ENCODE measurements at regions not wholly inside any gene's neighbourhood (a gene's known extent, or its start where the extent isn't known, plus 50 kb on each side); places are given as distances from the start of the nearest gene placed in this dataset.

GRCh38 chr1:29470788-29471119 is 234.4 kb downstream of the PTPRU start:
- CTCF ChIA-PET, result no interaction called here
- in situ Hi-C loops (cut with MboI), result no loop called here
- SMC1A ChIA-PET (ENCODE audit: uncharacterized antibody, unreplicated experiment), result no interaction called here

More at GRCh38 chr1:29470788-29471119, 234.4 kb downstream of the PTPRU start:
- no peak overlapping the region for H2AFZ ChIP-seq (ENCODE audit: control insufficient read depth, low read depth, low read length)
- FAIRE-seq, result no peak
- WGBS (ENCODE audit: insufficient coverage, insufficient replicate concordance, low lambda C conversion rate, missing lambda C conversion rate), result 30% methylated on average over 10 of the region's 10 CpGs
- H3K36me3 ChIP-seq (ENCODE audit: control insufficient read depth in 2 of 2, insufficient read depth in 2 of 2, low read length in 1 of 2), result no peaks in the 10 kb centered on the region
- no peaks in the 10 kb centered on the region for H4K20me1 ChIP-seq (ENCODE audit: control insufficient read depth, insufficient read depth)
- TF ChIP-seq TARDBP (IDR thresholded peaks at IDR 0.05; ENCODE audit: borderline replicate concordance), result no peak
- TF ChIP-seq USF1 (IDR thresholded peaks at IDR 0.05; ENCODE audit: borderline replicate concordance, extremely low read length, insufficient read depth, low read depth, low read length), result no peak
- TF ChIP-seq SREBF2 (IDR thresholded peaks at IDR 0.05; ENCODE audit: low read length), result no peak
- no peak for TF ChIP-seq RAD21 (IDR thresholded peaks at IDR 0.05; ENCODE audit: insufficient read depth, low read depth, low read length)
- no peak for TF ChIP-seq ZNF384 (IDR thresholded peaks at IDR 0.05; ENCODE audit: borderline replicate concordance, low read depth, low read length)
- TF ChIP-seq KLF5 (IDR thresholded peaks at IDR 0.05; ENCODE audit: partially characterized antibody), result no peak
- TF ChIP-seq BMI1 (IDR thresholded peaks at IDR 0.05; ENCODE audit: borderline replicate concordance), result no peak
- TF ChIP-seq MYC (IDR thresholded peaks at IDR 0.05; ENCODE audit: insufficient read depth, insufficient read length, insufficient replicate concordance, low read length, severe bottlenecking), result no peak
- TF ChIP-seq BRCA1 (IDR thresholded peaks at IDR 0.05; ENCODE audit: low read depth, low read length), result no peak
- no peak for TF ChIP-seq CBX3 (IDR thresholded peaks at IDR 0.05; ENCODE audit: borderline replicate concordance, low read depth)
- no peak for TF ChIP-seq PKNOX1 (IDR thresholded peaks at IDR 0.05)
- TF ChIP-seq EP300 (IDR thresholded peaks at IDR 0.05; ENCODE audit: borderline replicate concordance in 1 of 2, control insufficient read depth in 1 of 2, low read depth in 2 of 2, low read length in 2 of 2), result no peak
- no peak for TF ChIP-seq MTA3 (IDR thresholded peaks at IDR 0.05; ENCODE audit: borderline replicate concordance, low read length)
- TF ChIP-seq ZZZ3 (IDR thresholded peaks at IDR 0.05; ENCODE audit: control insufficient read depth, insufficient read length, low read depth), result no peak
- TF ChIP-seq RB1 (IDR thresholded peaks at IDR 0.05; ENCODE audit: borderline replicate concordance), result no peak
- TF ChIP-seq TBL1XR1 (IDR thresholded peaks at IDR 0.05; ENCODE audit: low read depth, low read length), result no peak
- TF ChIP-seq TCF3 (IDR thresholded peaks at IDR 0.05; ENCODE audit: borderline replicate concordance, insufficient read depth, low read depth, low read length), result no peak
- no peak for TF ChIP-seq NBN (IDR thresholded peaks at IDR 0.05)
- TF ChIP-seq HDAC2 (IDR thresholded peaks at IDR 0.05), result no peak
- ATAC-seq, result no peak
- no peaks in the 10 kb centered on the region for H3K79me2 ChIP-seq (ENCODE audit: control insufficient read depth, insufficient read depth, low read length)
- BruUV-seq (replicated peaks), result no TSS peak
- H3K9ac ChIP-seq (ENCODE audit: control insufficient read depth, insufficient read depth, low read length), result no peak overlapping the region
- POLR2A ChIA-PET, result no interaction called here
- peaks cover 0 to 4% of the 10 kb centered on the region in 2 experiments for H3K27me3 ChIP-seq (replicated peaks in 1 of 2; ENCODE audit: control insufficient read depth in 2 of 2, insufficient read depth in 2 of 2, low read length in 1 of 2)
- H3K4me3 ChIP-seq, result no peak overlapping the region
- intact Hi-C loops (cut with micrococcal nuclease; ENCODE audit: unreplicated experiment), result no loop called here
- no peak overlapping the region for H3K27ac ChIP-seq (ENCODE audit: control insufficient read depth, insufficient read depth)
- no peak for DNase-seq (ENCODE audit: low read depth, low spot score)
- no peak overlapping the region for H3K4me2 ChIP-seq (ENCODE audit: control insufficient read depth, insufficient read depth)
- H3K4me1 ChIP-seq (ENCODE audit: control insufficient read depth, insufficient read depth, low read length), result no peaks in the 10 kb centered on the region
- no peaks in the 10 kb centered on the region for H3K9me3 ChIP-seq (replicated peaks; ENCODE audit: control insufficient read depth, insufficient read depth, low read length)
- RAD21 ChIA-PET (ENCODE audit: unreplicated experiment), result no interaction called here
